GM19372 (cell line): ENCODE measurements at regions not wholly inside any gene's neighbourhood (a gene's known extent, or its start where the extent isn't known, plus 50 kb on each side); places are given as distances from the start of the nearest gene placed in this dataset.
"Not testable (repeated sequence)": the region's sequence is repeated elsewhere in the genome, so short reads cannot be mapped to it uniquely, and the experiment has no call there.

Experiments used
- ATAC-seq: cut with Tn5 transposase; IDR thresholded peaks from one replicate; pipeline ENCODE4 v1.9.1; 2021; ENCODE audit warnings: mild to moderate bottlenecking, low read depth, moderate library complexity; ENCODE audit not compliant: unreplicated experiment

- no peak for ATAC-seq
These were observed 1127.0 kb upstream of the CRIM1 start for GRCh38 chr2:35228584-35228983.

DNA sequence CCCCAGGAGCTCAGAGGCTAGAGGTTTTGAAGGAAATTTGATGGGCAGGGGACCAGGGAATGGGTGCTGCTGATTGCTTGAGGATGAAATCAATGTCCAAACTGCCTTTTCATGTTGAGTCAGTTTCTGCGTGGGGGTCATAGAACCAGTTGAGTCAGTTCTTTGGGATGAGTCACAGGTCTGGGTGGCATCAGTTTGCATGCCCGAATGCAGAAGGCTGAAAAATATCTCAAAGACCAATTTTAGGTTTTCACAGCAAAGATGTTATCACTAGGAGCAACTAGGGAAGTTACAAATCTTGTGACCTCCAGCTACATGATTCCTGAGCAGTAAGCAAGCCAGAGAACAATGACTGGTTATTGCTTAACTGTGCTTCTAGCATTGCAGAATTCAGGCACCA, 1135.1 kb upstream of the CRIM1 start:
- no peak for ATAC-seq

- ATAC-seq = no peak
These were observed 1150.7 kb upstream of the CRIM1 start for GRCh38 chr2:35204881-35205280.

GRCh38 chr2:35204323-35204722, 1151.3 kb upstream of the CRIM1 start:
- no peak for ATAC-seq

DNA sequence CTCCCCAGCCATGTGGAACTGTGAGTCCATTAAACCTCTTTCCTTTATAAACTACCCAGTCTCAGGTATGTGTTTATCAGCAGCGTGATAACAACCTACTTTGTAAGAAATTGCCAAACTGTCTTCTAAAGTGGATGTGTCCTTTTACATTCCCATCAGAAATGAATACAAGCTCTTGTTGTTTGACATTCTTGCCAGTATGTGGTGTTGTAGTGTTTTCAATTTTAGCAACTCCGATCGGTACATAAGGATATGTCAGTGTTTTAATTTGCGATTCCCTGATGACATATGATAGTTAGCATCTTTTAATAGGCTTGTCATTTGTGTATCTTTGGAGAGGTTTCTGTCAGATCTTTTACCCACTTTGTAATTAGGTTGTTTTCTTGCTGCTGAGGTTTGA, 1156.3 kb upstream of the CRIM1 start:
- no peak for ATAC-seq

DNA sequence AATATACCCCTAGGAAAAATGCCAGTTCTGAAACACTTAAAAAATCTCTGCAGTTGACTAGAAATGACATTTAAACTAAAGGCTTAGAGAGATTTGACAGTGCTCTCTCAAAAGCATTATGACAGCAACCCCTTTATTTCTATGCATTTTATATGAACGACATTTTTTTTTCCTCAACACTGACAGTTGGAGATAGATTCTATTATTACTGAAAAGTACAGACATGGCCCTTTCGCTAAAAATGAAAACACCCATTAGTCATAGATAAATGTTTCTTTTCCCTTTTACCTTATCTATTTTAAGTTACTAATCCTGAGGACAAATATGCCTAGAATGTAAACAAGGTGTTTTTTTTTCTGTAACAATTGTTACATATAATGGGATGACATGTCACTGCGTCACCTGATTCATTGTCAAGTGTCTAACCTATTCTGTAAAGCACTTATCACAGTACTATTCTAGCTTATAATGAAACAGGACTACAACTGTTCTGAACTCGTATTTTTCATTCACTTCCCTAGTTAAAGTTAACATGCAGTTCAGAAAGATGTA, 1169.6 kb upstream of the CRIM1 start:
- ATAC-seq = no peak

- no peak for ATAC-seq
These were observed 1171.1 kb upstream of the CRIM1 start for GRCh38 chr2:35184471-35184870.

- ATAC-seq = not testable (repeated sequence)
These were observed 1178.9 kb upstream of the CRIM1 start for GRCh38 chr2:35176726-35177125.

DNA sequence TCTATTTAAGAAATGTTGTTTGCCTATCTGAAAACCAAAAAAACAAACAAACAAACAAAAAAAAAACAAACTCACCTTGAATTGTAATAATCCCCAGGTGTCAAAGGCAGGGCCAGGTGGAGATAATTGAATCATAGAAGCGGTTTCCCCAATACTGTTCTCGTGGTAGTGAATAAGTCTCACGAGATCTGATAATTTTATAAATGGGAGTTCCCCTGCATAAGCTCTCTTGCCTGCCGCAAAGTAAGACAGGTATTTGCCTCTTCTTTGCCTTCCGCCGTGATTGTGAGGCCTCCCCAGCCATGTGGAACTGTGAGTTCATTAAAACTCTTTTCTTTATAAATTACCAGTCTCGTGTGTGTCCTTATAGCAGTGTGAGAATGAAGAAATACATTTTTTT, 1180.7 kb upstream of the CRIM1 start:
- ATAC-seq = no peak

- ATAC-seq = no peak
These were observed 1182.9 kb upstream of the CRIM1 start for GRCh38 chr2:35172687-35173086.

- ATAC-seq = no peak
These were observed 1187.2 kb upstream of the CRIM1 start for GRCh38 chr2:35168351-35168750.

- ATAC-seq = no peak
These were observed 1191.6 kb upstream of the CRIM1 start for GRCh38 chr2:35163948-35164347.

- ATAC-seq = no peak
These were observed 1194.7 kb upstream of the CRIM1 start for GRCh38 chr2:35160871-35161270.

- no peak for ATAC-seq
These were observed 1229.7 kb upstream of the CRIM1 start for GRCh38 chr2:35125871-35126270.

- no peak for ATAC-seq
These were observed 1230.3 kb upstream of the CRIM1 start for GRCh38 chr2:35125278-35125677.

DNA sequence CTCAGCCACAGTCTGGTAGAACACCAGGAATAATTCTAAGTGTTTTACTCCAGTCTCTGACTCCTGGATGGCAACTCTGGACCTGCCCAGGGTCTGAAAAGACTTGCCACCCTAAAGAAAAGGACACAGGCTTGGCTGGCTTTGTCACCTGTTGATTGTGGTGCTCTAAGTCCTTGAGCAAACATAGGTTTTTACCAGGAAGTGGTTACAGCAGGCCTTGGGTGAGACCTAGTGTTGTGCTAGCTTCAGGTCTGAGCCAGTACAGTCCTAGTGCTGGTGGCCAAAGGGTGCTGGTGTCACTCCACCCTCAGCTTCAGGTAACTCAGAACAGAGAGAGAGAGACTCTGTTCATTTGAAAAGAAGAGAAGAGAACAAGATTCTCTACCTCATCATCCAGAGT, 1239.4 kb upstream of the CRIM1 start:
- no peak for ATAC-seq

- ATAC-seq = no peak
These were observed 1240.8 kb upstream of the CRIM1 start for GRCh38 chr2:35114765-35115164.

- ATAC-seq = not testable (repeated sequence)
These were observed 1243.2 kb upstream of the CRIM1 start for GRCh38 chr2:35112367-35112766.

DNA sequence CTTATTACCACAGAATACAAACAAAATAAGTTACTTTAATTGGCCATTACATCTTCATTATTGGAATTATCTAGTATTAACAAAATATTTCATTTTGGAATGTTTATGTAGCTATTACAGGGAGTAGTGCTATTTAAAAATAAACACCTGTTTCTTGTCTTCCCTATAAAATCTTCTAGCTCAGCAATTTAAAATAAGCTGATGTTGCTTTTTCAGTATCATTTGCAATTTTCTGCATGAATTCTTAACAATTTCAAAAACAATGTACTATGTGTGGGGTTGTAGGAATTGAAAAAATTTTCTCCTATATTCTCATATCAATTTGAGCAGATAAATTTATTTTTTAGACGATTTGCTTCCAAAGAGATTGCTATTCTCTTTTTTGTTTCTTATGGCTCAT, 1251.3 kb upstream of the CRIM1 start:
- ATAC-seq = no peak

DNA sequence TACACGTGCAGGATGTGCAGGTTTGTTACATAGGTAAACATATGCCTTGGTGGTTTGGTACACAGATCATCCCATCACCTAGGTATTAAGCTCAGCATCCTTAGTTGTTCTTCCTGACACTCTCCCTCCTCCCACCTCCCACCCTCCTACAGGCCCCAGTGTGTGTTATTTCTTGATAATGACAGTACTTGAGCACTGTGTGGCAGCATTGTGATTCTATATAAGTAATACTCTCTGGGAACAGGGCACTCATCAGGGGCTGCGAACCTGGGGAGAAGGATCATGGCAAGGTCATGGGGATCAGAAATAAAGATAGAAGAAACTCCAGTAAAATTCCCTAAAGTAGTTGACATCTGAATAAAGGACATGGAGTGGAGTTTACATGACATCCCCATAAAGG, 1256.2 kb upstream of the CRIM1 start:
- no peak for ATAC-seq

- no peak for ATAC-seq
These were observed 1273.5 kb upstream of the CRIM1 start for GRCh38 chr2:35082072-35082471.

GRCh38 chr2:35081622-35082015, 1274.0 kb upstream of the CRIM1 start:
- ATAC-seq = no peak

- ATAC-seq = no peak
These were observed 1274.5 kb upstream of the CRIM1 start for GRCh38 chr2:35081001-35081621.
